Rectal smooth muscle tissue (tissue), 1 donor: ENCODE measurements at regions not wholly inside any gene's neighbourhood (a gene's known extent, or its start where the extent isn't known, plus 50 kb on each side); places are given as distances from the start of the nearest gene placed in this dataset.

ENCODE experiments used
- H3K27ac ChIP-seq: one replicate; pipeline ENCODE4 v1.7.0; 2013; ENCODE audit warnings: low read depth, low read length, inconsistent platforms
- H3K27me3 ChIP-seq: one replicate; pipeline ENCODE4 v1.7.0; 2013; ENCODE audit warnings: low read length; ENCODE audit not compliant: control insufficient read depth, insufficient read depth
- H3K36me3 ChIP-seq: one replicate; pipeline ENCODE4 v1.7.0; 2013; ENCODE audit warnings: low read length; ENCODE audit not compliant: control insufficient read depth, insufficient read depth
- H3K4me1 ChIP-seq: one replicate; pipeline ENCODE4 v1.7.0; 2013; ENCODE audit warnings: low read length; ENCODE audit not compliant: control insufficient read depth, insufficient read depth
- H3K4me3 ChIP-seq: one replicate; pipeline ENCODE4 v1.7.0; 2013; ENCODE audit warnings: low read length
- H3K9ac ChIP-seq: one replicate; pipeline ENCODE4 v1.7.0; 2013; ENCODE audit warnings: low read length

- no peaks in the 10 kb centered on the region for H3K27me3 ChIP-seq
- H3K4me1 ChIP-seq: peaks cover 14% of the 10 kb centered on the region
- H3K27ac ChIP-seq: peak overlapping the region; percentile 53
- no peak overlapping the region for H3K9ac ChIP-seq
- no peaks in the 10 kb centered on the region for H3K36me3 ChIP-seq
- no peak overlapping the region for H3K4me3 ChIP-seq
These were observed 64.1 kb upstream of the WDR26 start for GRCh38 chr1:224498574-224499170.

- H3K36me3 ChIP-seq: no peaks in the 10 kb centered on the region
- H3K27ac ChIP-seq: no peak overlapping the region
- H3K9ac ChIP-seq: no peak overlapping the region
- no peaks in the 10 kb centered on the region for H3K27me3 ChIP-seq
- no peak overlapping the region for H3K4me3 ChIP-seq
- H3K4me1 ChIP-seq: peaks cover 19% of the 10 kb centered on the region
These were observed 64.6 kb upstream of the WDR26 start for GRCh38 chr1:224499204-224499603.

- H3K9ac ChIP-seq: no peak overlapping the region
- H3K4me3 ChIP-seq: no peak overlapping the region
- no peak overlapping the region for H3K27ac ChIP-seq
- H3K27me3 ChIP-seq: no peaks in the 10 kb centered on the region
- peaks cover 19% of the 10 kb centered on the region for H3K4me1 ChIP-seq
- no peaks in the 10 kb centered on the region for H3K36me3 ChIP-seq
These were observed 66.2 kb upstream of the WDR26 start for GRCh38 chr1:224500796-224501195.

- peak overlapping the region; percentile 96 for H3K27ac ChIP-seq
- H3K9ac ChIP-seq: no peak overlapping the region
- H3K4me3 ChIP-seq: no peak overlapping the region
- no peaks in the 10 kb centered on the region for H3K27me3 ChIP-seq
- peaks cover 19% of the 10 kb centered on the region for H3K4me1 ChIP-seq
- H3K36me3 ChIP-seq: no peaks in the 10 kb centered on the region
These were observed 67.2 kb upstream of the WDR26 start for GRCh38 chr1:224501836-224502235.

GRCh38 chr1:224502459-224503160 is 68.0 kb upstream of the WDR26 start:
- Histone ChIP-seq H3K36me3 (no peaks in the 10 kb centered on the region), H3K4me3 (no peak overlapping the region), H3K9ac (peak overlapping the region; percentile 5), H3K27ac (peak overlapping the region; percentile 96), H3K4me1 (peaks cover 19% of the 10 kb centered on the region), H3K27me3 (no peaks in the 10 kb centered on the region)

GRCh38 chr1:224503161-224504118 is 68.8 kb upstream of the WDR26 start:
- Histone ChIP-seq H3K9ac (no peak overlapping the region), H3K36me3 (no peaks in the 10 kb centered on the region), H3K27me3 (no peaks in the 10 kb centered on the region), H3K27ac (peak overlapping the region; percentile 96), H3K4me1 (peaks cover 19% of the 10 kb centered on the region), H3K4me3 (peak overlapping the region; percentile 29)

GRCh38 chr1:224504297-224505041 is 69.9 kb upstream of the WDR26 start:
- Histone ChIP-seq H3K4me1 (peaks cover 19% of the 10 kb centered on the region), H3K36me3 (no peaks in the 10 kb centered on the region), H3K9ac (no peak overlapping the region), H3K27me3 (no peaks in the 10 kb centered on the region), H3K27ac (peak overlapping the region; percentile 96), H3K4me3 (no peak overlapping the region)

- Histone ChIP-seq H3K27me3 (no peaks in the 10 kb centered on the region), H3K4me3 (no peak overlapping the region), H3K27ac (no peak overlapping the region), H3K9ac (no peak overlapping the region), H3K36me3 (no peaks in the 10 kb centered on the region), H3K4me1 (peaks cover 19% of the 10 kb centered on the region)
These were observed 71.0 kb upstream of the WDR26 start for GRCh38 chr1:224505454-224506093.

GRCh38 chr1:224506141-224506814 is 71.7 kb upstream of the WDR26 start:
- H3K4me3 ChIP-seq: peak overlapping the region; percentile 18
- no peak overlapping the region for H3K9ac ChIP-seq
- H3K27me3 ChIP-seq: no peaks in the 10 kb centered on the region
- peaks cover 19% of the 10 kb centered on the region for H3K4me1 ChIP-seq
- no peaks in the 10 kb centered on the region for H3K36me3 ChIP-seq
- H3K27ac ChIP-seq: peak overlapping the region; percentile 47

- Histone ChIP-seq H3K27ac (no peak overlapping the region), H3K9ac (no peak overlapping the region), H3K27me3 (no peaks in the 10 kb centered on the region), H3K4me1 (peaks cover 12% of the 10 kb centered on the region), H3K36me3 (no peaks in the 10 kb centered on the region), H3K4me3 (no peak overlapping the region)
These were observed 73.3 kb upstream of the WDR26 start for GRCh38 chr1:224507771-224508523.

GRCh38 chr1:224509907-224510306 is 75.3 kb upstream of the WDR26 start:
- H3K9ac ChIP-seq: no peak overlapping the region
- no peaks in the 10 kb centered on the region for H3K4me1 ChIP-seq
- no peaks in the 10 kb centered on the region for H3K36me3 ChIP-seq
- H3K27me3 ChIP-seq: no peaks in the 10 kb centered on the region
- H3K4me3 ChIP-seq: no peak overlapping the region
- H3K27ac ChIP-seq: no peak overlapping the region
